HG03139 (cell line): ENCODE measurements at regions not wholly inside any gene's neighbourhood (a gene's known extent, or its start where the extent isn't known, plus 50 kb on each side); places are given as distances from the start of the nearest gene placed in this dataset.
"Not testable (repeated sequence)": the region's sequence is repeated elsewhere in the genome, so short reads cannot be mapped to it uniquely, and the experiment has no call there.

Source experiments
- ATAC-seq: cut with Tn5 transposase; IDR thresholded peaks from one replicate; pipeline ENCODE4 v1.9.1; 2021; ENCODE audit not compliant: unreplicated experiment

- ATAC-seq, result no peak
Observed at GRCh38 chr6:115814907-115815306, 245.8 kb downstream of the FRK start.

- ATAC-seq, result no peak
Observed at GRCh38 chr6:115811541-115811940, 249.2 kb downstream of the FRK start.

GRCh38 chr6:115798229-115798628 lies 262.5 kb downstream of the FRK start:
- no peak for ATAC-seq

- no peak for ATAC-seq
Observed at GRCh38 chr6:115796829-115797228, 263.9 kb downstream of the FRK start.

GRCh38 chr6:115796061-115796460 lies 264.6 kb downstream of the FRK start:
- no peak for ATAC-seq

- no peak for ATAC-seq
Observed at GRCh38 chr6:115783402-115784061, 277.2 kb downstream of the FRK start.

- no peak for ATAC-seq
Observed at GRCh38 chr6:115782612-115783011, 278.1 kb downstream of the FRK start.

- no peak for ATAC-seq
Observed at GRCh38 chr6:115773741-115774140, 286.9 kb downstream of the FRK start.

- ATAC-seq, result no peak
Observed at GRCh38 chr6:115770851-115771250, 289.8 kb downstream of the FRK start.

GRCh38 chr6:115768500-115768899 lies 292.2 kb downstream of the FRK start:
- no peak for ATAC-seq

- ATAC-seq, result no peak
Observed at GRCh38 chr6:115767931-115768330, 292.8 kb downstream of the FRK start.

GRCh38 chr6:115766745-115767462 lies 293.8 kb downstream of the FRK start:
- ATAC-seq, result no peak

GRCh38 chr6:115765966-115766365 lies 294.7 kb downstream of the FRK start:
- ATAC-seq, result no peak

- ATAC-seq, result no peak
Observed at GRCh38 chr6:115759051-115759450, 301.6 kb downstream of the FRK start.

GRCh38 chr6:115753446-115753845 lies 307.2 kb downstream of the FRK start:
- ATAC-seq, result no peak

- ATAC-seq, result no peak
Observed at GRCh38 chr6:115750946-115751345, 309.7 kb downstream of the FRK start.

GRCh38 chr6:115750292-115750691 lies 310.4 kb downstream of the FRK start:
- no peak for ATAC-seq

- no peak for ATAC-seq
Observed at GRCh38 chr6:115747719-115748118, 313.0 kb downstream of the FRK start.

- not testable (repeated sequence) for ATAC-seq
Observed at GRCh38 chr6:115746583-115746982, 314.1 kb downstream of the FRK start.

GRCh38 chr6:115740907-115741306 lies 319.8 kb downstream of the FRK start:
- no peak for ATAC-seq

- no peak for ATAC-seq
Observed at GRCh38 chr6:115735610-115736009, 325.1 kb downstream of the FRK start.

GRCh38 chr6:115733426-115733825 lies 327.3 kb downstream of the FRK start:
- no peak for ATAC-seq

GRCh38 chr6:115729036-115729435 lies 331.7 kb downstream of the FRK start:
- no peak for ATAC-seq
